ENCODE measurements at regions not wholly inside any gene's neighbourhood (a gene's known extent, or its start where the extent isn't known, plus 50 kb on each side); places are given as distances from the start of the nearest gene placed in this dataset.

DNA sequence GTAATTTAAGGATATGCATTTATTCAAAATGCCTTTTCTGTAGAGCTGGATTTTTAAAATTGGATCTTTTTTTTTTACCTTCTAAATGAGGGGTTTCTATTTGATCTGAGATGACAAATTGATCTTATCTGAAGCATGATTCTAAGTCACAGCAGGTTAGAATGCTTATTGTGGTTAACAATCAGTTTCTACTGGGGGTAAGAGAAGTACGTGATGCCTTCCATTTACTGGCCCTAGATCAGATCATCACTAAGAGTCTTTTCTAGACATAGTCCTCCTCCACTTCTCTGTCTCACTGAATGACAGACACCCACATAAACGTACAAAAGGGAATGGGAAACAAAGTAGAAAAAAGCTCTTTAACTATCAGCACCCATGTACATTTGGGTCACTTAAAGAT lies 231.9 kb downstream of the DMAC1 start:
- H4K8ac ChIP-seq (ENCODE audit: extremely low read depth, insufficient read depth, low read length) = no peak overlapping the region
- H4K20me1 ChIP-seq (replicated peaks in 1 of 2; ENCODE audit: control insufficient read depth in 1 of 2, insufficient read depth in 2 of 2, low read length in 2 of 2) = no peaks in the 10 kb centered on the region
- H4K5ac ChIP-seq (ENCODE audit: insufficient read length, low read depth, low read length) = no peak overlapping the region
- no peak overlapping the region for H3K4ac ChIP-seq (replicated peaks; ENCODE audit: insufficient read length, low read depth, low read length)
- ChIA-PET CTCF (ENCODE audit: partially characterized antibody) (interaction anchor here (0.6 to 1.5 kb wide), 4 partner anchors 10 to 609 kb away, joined by 3 to 4 read pairs (median 3); no protein-coding TSS in a partner anchor), POLR2A (ENCODE audit: partially characterized antibody) (no interaction called here)
- no peak overlapping the region for H2BK20ac ChIP-seq (ENCODE audit: low read length)
- H3K79me1 ChIP-seq (ENCODE audit: low read depth, low read length) = no peaks in the 10 kb centered on the region
- H3K9ac ChIP-seq (replicated peaks in 1 of 4; ENCODE audit: extremely low read depth in 1 of 4, low read depth in 3 of 4, low read length in 3 of 4) = no peak overlapping the region
- no peak for DNase-seq (ENCODE audit: low read depth in 1 of 2, low spot score in 2 of 2)
- H4K91ac ChIP-seq (replicated peaks; ENCODE audit: insufficient read length, low read length) = no peak overlapping the region
- H3K23ac ChIP-seq (ENCODE audit: insufficient read length) = no peak overlapping the region
- no peaks in the 10 kb centered on the region for H3K79me2 ChIP-seq (ENCODE audit: control insufficient read depth in 1 of 2, insufficient read depth in 2 of 2, low read length in 2 of 2)
- H2AK5ac ChIP-seq (ENCODE audit: low read depth, low read length) = no peak overlapping the region
- no peak overlapping the region for H3K18ac ChIP-seq (ENCODE audit: extremely low read depth, low read length)
- no peak overlapping the region for H3K27ac ChIP-seq (ENCODE audit: low read depth, low read length)
- H2AFZ ChIP-seq (ENCODE audit: low read length) = no peak overlapping the region
- no peak overlapping the region for H2BK15ac ChIP-seq (ENCODE audit: low read length)
- no peak for FAIRE-seq
- H3K23me2 ChIP-seq (ENCODE audit: low read depth, low read length) = no peaks in the 10 kb centered on the region
- no peak overlapping the region for H2BK5ac ChIP-seq (ENCODE audit: low read depth, low read length)
- H3K9me3 ChIP-seq (ENCODE audit: insufficient read depth in 2 of 2, low read depth in 1 of 2, low read length in 1 of 2) = no peaks in the 10 kb centered on the region
- H3K27me3 ChIP-seq (replicated peaks in 1 of 4; ENCODE audit: control insufficient read depth in 3 of 4, extremely low read depth in 1 of 4, insufficient read depth in 3 of 4, low read length in 3 of 4) = no peaks in the 10 kb centered on the region
- no peak overlapping the region for H2BK12ac ChIP-seq (ENCODE audit: low read depth, low read length)
- no peak overlapping the region for H3K4me2 ChIP-seq (ENCODE audit: insufficient read depth in 1 of 2, low read depth in 2 of 2, low read length in 2 of 2)
- H3K4me3 ChIP-seq (ENCODE audit: extremely low read depth in 1 of 4, insufficient read depth in 2 of 4, low read depth in 3 of 4, low read length in 4 of 4) = no peak overlapping the region
- WGBS, 2 experiments (ENCODE audit: extremely low coverage in 1 of 2, insufficient coverage in 1 of 2, insufficient read length in 1 of 2, insufficient replicate concordance in 2 of 2, low coverage in 1 of 2, low lambda C conversion rate in 2 of 2, missing lambda C conversion rate in 1 of 2) = 89% methylated on average over 2 of the region's 2 CpGs; no CpG with 5 or more reads in 1 of the 2 experiments
- no peaks in the 10 kb centered on the region for H3K36me3 ChIP-seq (ENCODE audit: control insufficient read depth in 2 of 4, insufficient read depth in 4 of 4, low read length in 3 of 4)
- H3K14ac ChIP-seq (ENCODE audit: insufficient read length) = no peak overlapping the region
- no peaks in the 10 kb centered on the region for H3K4me1 ChIP-seq (replicated peaks in 1 of 4; ENCODE audit: control insufficient read depth in 3 of 4, insufficient read depth in 4 of 4, low read length in 3 of 4)
- H3K56ac ChIP-seq (replicated peaks; ENCODE audit: insufficient read length, low read depth, low read length) = no peak overlapping the region
- H2BK120ac ChIP-seq (replicated peaks; ENCODE audit: low read depth, low read length) = no peak overlapping the region
- TF ChIP-seq EP300 (IDR thresholded peaks at IDR 0.05; ENCODE audit: borderline replicate concordance in 1 of 2, low read depth in 2 of 2, low read length in 2 of 2) (no peak), KDM5A (IDR thresholded peaks at IDR 0.05; ENCODE audit: low read length) (no peak), RFX5 (IDR thresholded peaks at IDR 0.05; ENCODE audit: borderline replicate concordance, low read depth, low read length) (no peak), TAF7 (optimal IDR thresholded peaks at IDR 0.05; ENCODE audit: borderline replicate concordance, low read depth, low read length) (no peak), CBX8 (IDR thresholded peaks at IDR 0.05; ENCODE audit: borderline replicate concordance, low read depth, low read length) (no peak), BCL11A (IDR thresholded peaks at IDR 0.05; ENCODE audit: low read depth in 2 of 2, low read length in 2 of 2) (no peak), KDM1A (IDR thresholded peaks at IDR 0.05; ENCODE audit: borderline replicate concordance, low read length) (no peak), SIX5 (IDR thresholded peaks at IDR 0.05; ENCODE audit: low read depth, low read length) (no peak), POU5F1 (IDR thresholded peaks at IDR 0.05; ENCODE audit: low read depth, low read length) (no peak), SP1 (IDR thresholded peaks at IDR 0.05; ENCODE audit: low read depth, low read length) (no peak), SIN3A (conservative IDR thresholded peaks at IDR 0.05 in 1 of 2, IDR thresholded peaks at IDR 0.05 in 1 of 2; ENCODE audit: low read depth in 1 of 2, low read length in 2 of 2) (no peak), HDAC2 (IDR thresholded peaks at IDR 0.05; ENCODE audit: borderline replicate concordance in 1 of 2, low read depth in 2 of 2, low read length in 2 of 2) (no peak)
- TF ChIP-seq, protein P1, sequence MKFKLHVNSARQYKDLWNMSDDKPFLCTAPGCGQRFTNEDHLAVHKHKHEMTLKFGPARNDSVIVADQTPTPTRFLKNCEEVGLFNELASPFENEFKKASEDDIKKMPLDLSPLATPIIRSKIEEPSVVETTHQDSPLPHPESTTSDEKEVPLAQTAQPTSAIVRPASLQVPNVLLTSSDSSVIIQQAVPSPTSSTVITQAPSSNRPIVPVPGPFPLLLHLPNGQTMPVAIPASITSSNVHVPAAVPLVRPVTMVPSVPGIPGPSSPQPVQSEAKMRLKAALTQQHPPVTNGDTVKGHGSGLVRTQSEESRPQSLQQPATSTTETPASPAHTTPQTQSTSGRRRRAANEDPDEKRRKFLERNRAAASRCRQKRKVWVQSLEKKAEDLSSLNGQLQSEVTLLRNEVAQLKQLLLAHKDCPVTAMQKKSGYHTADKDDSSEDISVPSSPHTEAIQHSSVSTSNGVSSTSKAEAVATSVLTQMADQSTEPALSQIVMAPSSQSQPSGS (IDR thresholded peaks at IDR 0.05; ENCODE audit: low read length) = no peak

Measured in H1 (cell line).